GM23338 (cell line): ENCODE measurements at regions not wholly inside any gene's neighbourhood (a gene's known extent, or its start where the extent isn't known, plus 50 kb on each side); places are given as distances from the start of the nearest gene placed in this dataset.

Experiments used
- ATAC-seq: fragments of 200-7000 bp; cut with Tn5 transposase; 3 replicates; pipeline ENCODE4 v1.9.1; 2020
- DNase-seq: peaks from one replicate; pipeline ENCODE4 v3.0.0-alpha.2; 2015; ENCODE audit warnings: low spot score
- H2AFZ ChIP-seq: fragments of 200-600 bp; sonication (generic); 2 replicates; pipeline ENCODE4 v1.8.0; 2016; ENCODE audit warnings: antibody characterized with exemption, mild to moderate bottlenecking, moderate library complexity
- H3F3A ChIP-seq: fragments of 200-600 bp; sonication (generic); replicated peaks from 2 replicates; pipeline ENCODE4 v1.8.0; 2017; ENCODE audit warnings: antibody characterized with exemption, mixed run types, low read depth
- H3K27ac ChIP-seq: fragments of 200-600 bp; sonication (generic); 2 replicates; pipeline ENCODE4 v1.6.1; 2016; ENCODE audit warnings: low read depth
- H3K27me3 ChIP-seq: fragments of 200-600 bp; sonication (generic); 2 replicates; pipeline ENCODE4 v1.8.0; 2016; ENCODE audit warnings: mild to moderate bottlenecking, mixed run types, moderate library complexity; ENCODE audit not compliant: insufficient read depth
- H3K36me3 ChIP-seq: fragments of 200-600 bp; sonication (generic); 2 replicates; pipeline ENCODE4 v1.8.0; 2016; ENCODE audit warnings: mild to moderate bottlenecking; ENCODE audit not compliant: insufficient read depth
- H3K4me1 ChIP-seq: fragments of 200-600 bp; sonication (generic); 2 replicates; pipeline ENCODE4 v1.8.0; 2016; ENCODE audit warnings: mild to moderate bottlenecking, moderate library complexity; ENCODE audit not compliant: insufficient read depth
- H3K4me2 ChIP-seq: fragments of 200-600 bp; sonication (generic); 2 replicates; pipeline ENCODE4 v1.7.1; 2017; ENCODE audit warnings: mixed run types
- H3K4me3 ChIP-seq: fragments of 200-600 bp; sonication (generic); 2 replicates; pipeline ENCODE4 v1.6.1; 2016; ENCODE audit warnings: mixed run types
- H3K79me2 ChIP-seq: fragments of 200-600 bp; sonication (generic); replicated peaks from 2 replicates; pipeline ENCODE4 v1.8.0; 2017; ENCODE audit warnings: mild to moderate bottlenecking; ENCODE audit not compliant: insufficient read depth
- H3K9me2 ChIP-seq: fragments of 200-600 bp; sonication (generic); 2 replicates; pipeline ENCODE4 v1.8.0; 2017; ENCODE audit not compliant: insufficient read depth
- H4K20me1 ChIP-seq: fragments of 200-600 bp; sonication (generic); replicated peaks from 2 replicates; pipeline ENCODE4 v1.8.0; 2017; ENCODE audit warnings: mild to moderate bottlenecking; ENCODE audit not compliant: insufficient read depth
- H3K27ac Mint-ChIP-seq: 2 replicates; pipeline ENCODE4 v1.8.0; 2020; ENCODE audit warnings: inconsistent platforms, mild to moderate bottlenecking, moderate library complexity, mixed read lengths
- H3K27me3 Mint-ChIP-seq: 3 replicates; pipeline ENCODE4 v1.8.0; 2022; ENCODE audit warnings: low read depth, mild to moderate bottlenecking, moderate library complexity, mixed read lengths, inconsistent platforms; ENCODE audit not compliant: insufficient read depth, poor library complexity
- H3K36me3 Mint-ChIP-seq: 3 replicates; pipeline ENCODE4 v1.8.0; 2021; ENCODE audit warnings: low read depth, mild to moderate bottlenecking, inconsistent platforms, moderate library complexity, mixed read lengths
- H3K4me1 Mint-ChIP-seq: 3 replicates; pipeline ENCODE4 v1.8.0; 2020; ENCODE audit warnings: mild to moderate bottlenecking, inconsistent platforms, mixed read lengths
- H3K4me3 Mint-ChIP-seq: 3 replicates; pipeline ENCODE4 v1.8.0; 2021; ENCODE audit warnings: moderate library complexity, mild to moderate bottlenecking, inconsistent platforms, mixed read lengths
- H3K9me3 Mint-ChIP-seq: 3 replicates; pipeline ENCODE4 v1.8.0; 2020; ENCODE audit warnings: moderate library complexity, mild to moderate bottlenecking, inconsistent platforms, mixed read lengths
- CREB1 ChIP-seq: fragments of 250-450 bp; sonication (Bioruptor Pico); IDR thresholded peaks from 2 replicates; pipeline ENCODE4 v1.5.0; 2020; ENCODE audit warnings: low read depth, mild to moderate bottlenecking, moderate library complexity
- EZH2 ChIP-seq: fragments of 200-600 bp; sonication (generic); IDR thresholded peaks from one replicate; pipeline ENCODE4 v1.8.0; 2017; ENCODE audit warnings: antibody characterized with exemption, mild to moderate bottlenecking, low read depth; ENCODE audit not compliant: unreplicated experiment
- EZH2phosphoT487 ChIP-seq: fragments of 200-600 bp; sonication (generic); IDR thresholded peaks from one replicate; pipeline ENCODE4 v1.8.1; 2018; ENCODE audit warnings: antibody characterized with exemption; ENCODE audit not compliant: unreplicated experiment
- JUNB ChIP-seq: IDR thresholded peaks from one replicate; pipeline ENCODE4 v1.6.1; 2016; ENCODE audit warnings: antibody characterized with exemption; ENCODE audit not compliant: unreplicated experiment
- NANOG ChIP-seq: IDR thresholded peaks from 2 replicates; pipeline ENCODE4 v1.6.1; 2016; ENCODE audit warnings: antibody characterized with exemption, borderline replicate concordance
- POLR2AphosphoS5 ChIP-seq: IDR thresholded peaks from 2 replicates; pipeline ENCODE4 v1.6.1; 2016; ENCODE audit warnings: antibody characterized with exemption, low read depth
- STAT1 ChIP-seq: IDR thresholded peaks from one replicate; pipeline ENCODE4 v1.6.1; 2016; ENCODE audit warnings: antibody characterized with exemption; ENCODE audit not compliant: unreplicated experiment
- ZNF114 ChIP-seq: fragments of 250-450 bp; sonication (Bioruptor Pico); IDR thresholded peaks from 2 replicates; pipeline ENCODE4 v1.5.0; 2020; ENCODE audit warnings: mild to moderate bottlenecking, moderate library complexity
- ZNF331 ChIP-seq: fragments of 250-450 bp; sonication (Bioruptor Pico); IDR thresholded peaks from 2 replicates; pipeline ENCODE4 v1.5.0; 2020; ENCODE audit warnings: low read depth, mild to moderate bottlenecking, moderate library complexity
- TF ChIP-seq, protein P1 (sequence below): fragments of 250-450 bp; sonication (Bioruptor Pico); IDR thresholded peaks from 2 replicates; pipeline ENCODE4 v1.5.0; 2020; ENCODE audit warnings: mild to moderate bottlenecking, moderate library complexity
- TF ChIP-seq, protein P2 (sequence below): IDR thresholded peaks from 2 replicates; pipeline ENCODE4 v1.6.1; 2016; ENCODE audit warnings: antibody characterized with exemption
- TF ChIP-seq, protein P3 (sequence below): IDR thresholded peaks from one replicate; pipeline ENCODE4 v1.6.1; 2018; ENCODE audit warnings: antibody characterized with exemption; ENCODE audit not compliant: unreplicated experiment
- TF ChIP-seq, protein P4 (sequence below), 2 experiments: fragments of 200-600 bp in 1 of 2; sonication (generic) in 1 of 2; conservative IDR thresholded peaks; 2 replicates each; pipeline versions ENCODE4 v1.5.1 to v1.6.1; 2016 to 2017; ENCODE audit warnings: antibody characterized with exemption in 2 of 2, low read depth in 2 of 2, mild to moderate bottlenecking in 2 of 2, moderate library complexity in 1 of 2

DNA sequence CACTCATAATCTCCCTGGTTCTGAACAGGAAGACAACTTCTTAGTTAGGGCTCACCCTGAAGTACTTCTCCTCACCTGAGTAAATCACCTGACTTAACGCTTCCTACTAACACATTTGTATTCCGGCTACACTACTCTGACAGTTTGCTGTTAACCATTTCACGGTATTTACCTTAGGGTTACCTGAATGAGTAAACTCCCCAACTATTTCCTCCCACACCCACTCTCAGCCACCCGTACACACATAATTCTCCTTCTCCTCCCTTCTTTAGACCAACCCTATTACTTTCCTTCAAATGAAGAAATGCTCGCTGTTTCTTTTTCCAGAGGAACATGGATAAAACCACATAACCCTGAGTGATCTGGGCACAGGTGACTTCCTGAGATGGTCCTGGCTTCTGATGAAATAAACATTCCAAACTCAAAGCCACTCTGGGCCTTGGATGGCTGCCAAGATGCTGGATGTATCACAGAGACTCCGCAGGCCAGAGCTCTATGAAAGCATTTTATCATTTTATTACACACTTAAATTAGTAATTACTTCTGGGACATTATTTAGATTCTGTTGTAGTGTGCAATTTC is 183.6 kb upstream of the ATP11B start (continued):
- TF ChIP-seq, protein P1, sequence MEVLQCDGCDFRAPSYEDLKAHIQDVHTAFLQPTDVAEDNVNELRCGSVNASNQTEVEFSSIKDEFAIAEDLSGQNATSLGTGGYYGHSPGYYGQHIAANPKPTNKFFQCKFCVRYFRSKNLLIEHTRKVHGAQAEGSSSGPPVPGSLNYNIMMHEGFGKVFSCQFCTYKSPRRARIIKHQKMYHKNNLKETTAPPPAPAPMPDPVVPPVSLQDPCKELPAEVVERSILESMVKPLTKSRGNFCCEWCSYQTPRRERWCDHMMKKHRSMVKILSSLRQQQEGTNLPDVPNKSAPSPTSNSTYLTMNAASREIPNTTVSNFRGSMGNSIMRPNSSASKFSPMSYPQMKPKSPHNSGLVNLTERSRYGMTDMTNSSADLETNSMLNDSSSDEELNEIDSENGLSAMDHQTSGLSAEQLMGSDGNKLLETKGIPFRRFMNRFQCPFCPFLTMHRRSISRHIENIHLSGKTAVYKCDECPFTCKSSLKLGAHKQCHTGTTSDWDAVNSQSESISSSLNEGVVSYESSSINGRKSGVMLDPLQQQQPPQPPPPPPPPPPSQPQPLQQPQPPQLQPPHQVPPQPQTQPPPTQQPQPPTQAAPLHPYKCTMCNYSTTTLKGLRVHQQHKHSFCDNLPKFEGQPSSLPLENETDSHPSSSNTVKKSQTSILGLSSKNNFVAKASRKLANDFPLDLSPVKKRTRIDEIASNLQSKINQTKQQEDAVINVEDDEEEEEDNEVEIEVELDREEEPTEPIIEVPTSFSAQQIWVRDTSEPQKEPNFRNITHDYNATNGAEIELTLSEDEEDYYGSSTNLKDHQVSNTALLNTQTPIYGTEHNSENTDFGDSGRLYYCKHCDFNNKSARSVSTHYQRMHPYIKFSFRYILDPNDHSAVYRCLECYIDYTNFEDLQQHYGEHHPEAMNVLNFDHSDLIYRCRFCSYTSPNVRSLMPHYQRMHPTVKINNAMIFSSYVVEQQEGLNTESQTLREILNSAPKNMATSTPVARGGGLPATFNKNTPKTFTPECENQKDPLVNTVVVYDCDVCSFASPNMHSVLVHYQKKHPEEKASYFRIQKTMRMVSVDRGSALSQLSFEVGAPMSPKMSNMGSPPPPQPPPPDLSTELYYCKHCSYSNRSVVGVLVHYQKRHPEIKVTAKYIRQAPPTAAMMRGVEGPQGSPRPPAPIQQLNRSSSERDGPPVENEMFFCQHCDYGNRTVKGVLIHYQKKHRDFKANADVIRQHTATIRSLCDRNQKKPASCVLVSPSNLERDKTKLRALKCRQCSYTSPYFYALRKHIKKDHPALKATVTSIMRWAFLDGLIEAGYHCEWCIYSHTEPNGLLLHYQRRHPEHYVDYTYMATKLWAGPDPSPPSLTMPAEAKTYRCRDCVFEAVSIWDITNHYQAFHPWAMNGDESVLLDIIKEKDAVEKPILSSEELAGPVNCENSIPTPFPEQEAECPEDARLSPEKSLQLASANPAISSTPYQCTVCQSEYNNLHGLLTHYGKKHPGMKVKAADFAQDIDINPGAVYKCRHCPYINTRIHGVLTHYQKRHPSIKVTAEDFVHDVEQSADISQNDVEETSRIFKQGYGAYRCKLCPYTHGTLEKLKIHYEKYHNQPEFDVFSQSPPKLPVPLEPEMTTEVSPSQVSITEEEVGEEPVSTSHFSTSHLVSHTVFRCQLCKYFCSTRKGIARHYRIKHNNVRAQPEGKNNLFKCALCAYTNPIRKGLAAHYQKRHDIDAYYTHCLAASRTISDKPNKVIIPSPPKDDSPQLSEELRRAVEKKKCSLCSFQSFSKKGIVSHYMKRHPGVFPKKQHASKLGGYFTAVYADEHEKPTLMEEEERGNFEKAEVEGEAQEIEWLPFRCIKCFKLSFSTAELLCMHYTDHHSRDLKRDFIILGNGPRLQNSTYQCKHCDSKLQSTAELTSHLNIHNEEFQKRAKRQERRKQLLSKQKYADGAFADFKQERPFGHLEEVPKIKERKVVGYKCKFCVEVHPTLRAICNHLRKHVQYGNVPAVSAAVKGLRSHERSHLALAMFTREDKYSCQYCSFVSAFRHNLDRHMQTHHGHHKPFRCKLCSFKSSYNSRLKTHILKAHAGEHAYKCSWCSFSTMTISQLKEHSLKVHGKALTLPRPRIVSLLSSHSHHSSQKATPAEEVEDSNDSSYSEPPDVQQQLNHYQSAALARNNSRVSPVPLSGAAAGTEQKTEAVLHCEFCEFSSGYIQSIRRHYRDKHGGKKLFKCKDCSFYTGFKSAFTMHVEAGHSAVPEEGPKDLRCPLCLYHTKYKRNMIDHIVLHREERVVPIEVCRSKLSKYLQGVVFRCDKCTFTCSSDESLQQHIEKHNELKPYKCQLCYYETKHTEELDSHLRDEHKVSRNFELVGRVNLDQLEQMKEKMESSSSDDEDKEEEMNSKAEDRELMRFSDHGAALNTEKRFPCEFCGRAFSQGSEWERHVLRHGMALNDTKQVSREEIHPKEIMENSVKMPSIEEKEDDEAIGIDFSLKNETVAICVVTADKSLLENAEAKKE (CRISPR knock-in tag) = no peak
- TF ChIP-seq EZH2 = no peak
- no peak for TF ChIP-seq CREB1

DNA sequence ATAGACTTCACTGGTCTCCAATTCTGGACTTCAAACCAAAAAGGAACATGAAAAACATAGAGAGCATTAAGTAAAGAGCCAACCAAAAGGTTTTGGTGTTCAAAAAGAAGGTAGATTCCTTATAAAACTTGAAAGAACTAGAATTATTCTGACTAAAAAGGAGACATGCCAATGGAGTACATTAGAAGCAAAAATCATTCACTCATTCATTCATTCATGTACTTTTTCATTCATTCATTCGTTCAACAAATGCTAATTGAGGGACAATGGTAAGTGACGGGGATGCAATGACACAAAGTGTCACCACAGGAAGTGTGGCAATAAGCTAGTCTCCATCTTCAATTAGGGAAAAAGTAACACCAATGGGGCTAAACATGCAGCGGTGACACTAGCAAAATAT is 181.0 kb upstream of the ATP11B start:
- Mint-ChIP-seq H3K36me3 (no peaks in the 10 kb centered on the region), H3K4me1 (peaks cover 31% of the 10 kb centered on the region), H3K27ac (no peak overlapping the region), H3K9me3 (no peaks in the 10 kb centered on the region), H3K4me3 (no peak overlapping the region), H3K27me3 (no peaks in the 10 kb centered on the region)
- ATAC-seq (no peak), DNase-seq (no peak)
- peaks cover 12% of the 10 kb centered on the region for H3K4me1 ChIP-seq
- H3K36me3 ChIP-seq = no peaks in the 10 kb centered on the region
- no peak overlapping the region for H3K4me2 ChIP-seq
- H3K27ac ChIP-seq = no peak overlapping the region
- no peaks in the 10 kb centered on the region for H3K9me2 ChIP-seq
- no peak overlapping the region for H3K4me3 ChIP-seq
- H2AFZ ChIP-seq = no peak overlapping the region
- H3K79me2 ChIP-seq = no peaks in the 10 kb centered on the region
- H3K27me3 ChIP-seq = no peaks in the 10 kb centered on the region
- H4K20me1 ChIP-seq = no peaks in the 10 kb centered on the region
- no peaks in the 10 kb centered on the region for H3F3A ChIP-seq
- TF ChIP-seq, protein P2, sequence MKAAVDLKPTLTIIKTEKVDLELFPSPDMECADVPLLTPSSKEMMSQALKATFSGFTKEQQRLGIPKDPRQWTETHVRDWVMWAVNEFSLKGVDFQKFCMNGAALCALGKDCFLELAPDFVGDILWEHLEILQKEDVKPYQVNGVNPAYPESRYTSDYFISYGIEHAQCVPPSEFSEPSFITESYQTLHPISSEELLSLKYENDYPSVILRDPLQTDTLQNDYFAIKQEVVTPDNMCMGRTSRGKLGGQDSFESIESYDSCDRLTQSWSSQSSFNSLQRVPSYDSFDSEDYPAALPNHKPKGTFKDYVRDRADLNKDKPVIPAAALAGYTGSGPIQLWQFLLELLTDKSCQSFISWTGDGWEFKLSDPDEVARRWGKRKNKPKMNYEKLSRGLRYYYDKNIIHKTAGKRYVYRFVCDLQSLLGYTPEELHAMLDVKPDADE = no peak
- no peak for TF ChIP-seq EZH2phosphoT487
- no peak for TF ChIP-seq JUNB
- TF ChIP-seq POLR2AphosphoS5 = no peak
- TF ChIP-seq ZNF331 (CRISPR knock-in tag) = no peak
- no peak for TF ChIP-seq CREB1
- no peak for TF ChIP-seq ZNF114 (CRISPR knock-in tag)
- TF ChIP-seq, protein P3, sequence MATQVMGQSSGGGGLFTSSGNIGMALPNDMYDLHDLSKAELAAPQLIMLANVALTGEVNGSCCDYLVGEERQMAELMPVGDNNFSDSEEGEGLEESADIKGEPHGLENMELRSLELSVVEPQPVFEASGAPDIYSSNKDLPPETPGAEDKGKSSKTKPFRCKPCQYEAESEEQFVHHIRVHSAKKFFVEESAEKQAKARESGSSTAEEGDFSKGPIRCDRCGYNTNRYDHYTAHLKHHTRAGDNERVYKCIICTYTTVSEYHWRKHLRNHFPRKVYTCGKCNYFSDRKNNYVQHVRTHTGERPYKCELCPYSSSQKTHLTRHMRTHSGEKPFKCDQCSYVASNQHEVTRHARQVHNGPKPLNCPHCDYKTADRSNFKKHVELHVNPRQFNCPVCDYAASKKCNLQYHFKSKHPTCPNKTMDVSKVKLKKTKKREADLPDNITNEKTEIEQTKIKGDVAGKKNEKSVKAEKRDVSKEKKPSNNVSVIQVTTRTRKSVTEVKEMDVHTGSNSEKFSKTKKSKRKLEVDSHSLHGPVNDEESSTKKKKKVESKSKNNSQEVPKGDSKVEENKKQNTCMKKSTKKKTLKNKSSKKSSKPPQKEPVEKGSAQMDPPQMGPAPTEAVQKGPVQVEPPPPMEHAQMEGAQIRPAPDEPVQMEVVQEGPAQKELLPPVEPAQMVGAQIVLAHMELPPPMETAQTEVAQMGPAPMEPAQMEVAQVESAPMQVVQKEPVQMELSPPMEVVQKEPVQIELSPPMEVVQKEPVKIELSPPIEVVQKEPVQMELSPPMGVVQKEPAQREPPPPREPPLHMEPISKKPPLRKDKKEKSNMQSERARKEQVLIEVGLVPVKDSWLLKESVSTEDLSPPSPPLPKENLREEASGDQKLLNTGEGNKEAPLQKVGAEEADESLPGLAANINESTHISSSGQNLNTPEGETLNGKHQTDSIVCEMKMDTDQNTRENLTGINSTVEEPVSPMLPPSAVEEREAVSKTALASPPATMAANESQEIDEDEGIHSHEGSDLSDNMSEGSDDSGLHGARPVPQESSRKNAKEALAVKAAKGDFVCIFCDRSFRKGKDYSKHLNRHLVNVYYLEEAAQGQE = no peak
- TF ChIP-seq STAT1 = no peak
- TF ChIP-seq, protein P4, sequence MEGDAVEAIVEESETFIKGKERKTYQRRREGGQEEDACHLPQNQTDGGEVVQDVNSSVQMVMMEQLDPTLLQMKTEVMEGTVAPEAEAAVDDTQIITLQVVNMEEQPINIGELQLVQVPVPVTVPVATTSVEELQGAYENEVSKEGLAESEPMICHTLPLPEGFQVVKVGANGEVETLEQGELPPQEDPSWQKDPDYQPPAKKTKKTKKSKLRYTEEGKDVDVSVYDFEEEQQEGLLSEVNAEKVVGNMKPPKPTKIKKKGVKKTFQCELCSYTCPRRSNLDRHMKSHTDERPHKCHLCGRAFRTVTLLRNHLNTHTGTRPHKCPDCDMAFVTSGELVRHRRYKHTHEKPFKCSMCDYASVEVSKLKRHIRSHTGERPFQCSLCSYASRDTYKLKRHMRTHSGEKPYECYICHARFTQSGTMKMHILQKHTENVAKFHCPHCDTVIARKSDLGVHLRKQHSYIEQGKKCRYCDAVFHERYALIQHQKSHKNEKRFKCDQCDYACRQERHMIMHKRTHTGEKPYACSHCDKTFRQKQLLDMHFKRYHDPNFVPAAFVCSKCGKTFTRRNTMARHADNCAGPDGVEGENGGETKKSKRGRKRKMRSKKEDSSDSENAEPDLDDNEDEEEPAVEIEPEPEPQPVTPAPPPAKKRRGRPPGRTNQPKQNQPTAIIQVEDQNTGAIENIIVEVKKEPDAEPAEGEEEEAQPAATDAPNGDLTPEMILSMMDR (conservative IDR thresholded peaks at IDR 0.05; ENCODE audit: low read depth in 2 of 2) = no peak
- no peak for TF ChIP-seq EZH2
- TF ChIP-seq NANOG = no peak
